Upper lobe of left lung (tissue), 4 donors: ENCODE measurements at regions not wholly inside any gene's neighbourhood (a gene's known extent, or its start where the extent isn't known, plus 50 kb on each side); places are given as distances from the start of the nearest gene placed in this dataset.

Experiments
- POLR2A ChIP-seq, 4 donors: fragments of 450-650 bp; IDR thresholded peaks; one replicate each; pipeline ENCODE4 v1.5.1; 2016 to 2017; ENCODE audit warnings: antibody characterized with exemption in 4 of 4, mild to moderate bottlenecking in 2 of 4
- POLR2AphosphoS5 ChIP-seq, 2 donors: sonication (generic); formaldehyde crosslinking; IDR thresholded peaks; one replicate each; pipeline ENCODE4 v1.5.1; 2017; ENCODE audit warnings: antibody characterized with exemption in 2 of 2
- TF ChIP-seq, protein P1 (sequence below), 6 experiments: fragments of 450-650 bp in 4 of 6; fragments of 200-600 bp in 2 of 6; sonication (generic) in 2 of 6; IDR thresholded peaks; one replicate each; pipeline ENCODE4 v1.5.1; 2016 to 2019; ENCODE audit warnings: antibody characterized with exemption in 6 of 6

DNA sequence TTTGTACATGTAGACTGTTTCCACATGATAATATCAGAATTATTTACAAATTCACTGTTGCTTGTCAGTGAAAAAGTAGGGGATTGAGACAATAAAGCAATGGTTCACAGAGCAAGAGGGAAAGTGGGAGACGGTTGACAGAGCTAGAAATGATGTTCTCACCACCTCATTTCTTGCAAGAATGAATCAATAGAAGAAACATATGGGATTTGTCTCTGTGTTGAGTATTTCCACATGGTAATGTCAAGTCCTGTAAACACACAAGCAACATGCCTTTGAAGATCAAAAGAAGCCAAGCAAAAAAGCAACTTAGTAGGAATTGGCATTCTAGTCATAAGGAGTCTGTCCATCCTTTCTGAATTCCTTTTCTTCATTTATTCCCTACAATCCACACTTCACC lies 1806.6 kb upstream of the AGA start:
- TF ChIP-seq POLR2A (IDR thresholded peaks at IDR 0.05) (no peak), POLR2AphosphoS5 (IDR thresholded peaks at IDR 0.05) (no peak)
- TF ChIP-seq, protein P1, sequence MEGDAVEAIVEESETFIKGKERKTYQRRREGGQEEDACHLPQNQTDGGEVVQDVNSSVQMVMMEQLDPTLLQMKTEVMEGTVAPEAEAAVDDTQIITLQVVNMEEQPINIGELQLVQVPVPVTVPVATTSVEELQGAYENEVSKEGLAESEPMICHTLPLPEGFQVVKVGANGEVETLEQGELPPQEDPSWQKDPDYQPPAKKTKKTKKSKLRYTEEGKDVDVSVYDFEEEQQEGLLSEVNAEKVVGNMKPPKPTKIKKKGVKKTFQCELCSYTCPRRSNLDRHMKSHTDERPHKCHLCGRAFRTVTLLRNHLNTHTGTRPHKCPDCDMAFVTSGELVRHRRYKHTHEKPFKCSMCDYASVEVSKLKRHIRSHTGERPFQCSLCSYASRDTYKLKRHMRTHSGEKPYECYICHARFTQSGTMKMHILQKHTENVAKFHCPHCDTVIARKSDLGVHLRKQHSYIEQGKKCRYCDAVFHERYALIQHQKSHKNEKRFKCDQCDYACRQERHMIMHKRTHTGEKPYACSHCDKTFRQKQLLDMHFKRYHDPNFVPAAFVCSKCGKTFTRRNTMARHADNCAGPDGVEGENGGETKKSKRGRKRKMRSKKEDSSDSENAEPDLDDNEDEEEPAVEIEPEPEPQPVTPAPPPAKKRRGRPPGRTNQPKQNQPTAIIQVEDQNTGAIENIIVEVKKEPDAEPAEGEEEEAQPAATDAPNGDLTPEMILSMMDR (IDR thresholded peaks at IDR 0.05): no peak
